ENCODE measurements at regions not wholly inside any gene's neighbourhood (a gene's known extent, or its start where the extent isn't known, plus 50 kb on each side); places are given as distances from the start of the nearest gene placed in this dataset.
A peak's percentile ranks its signal among the peaks of the same experiment; 100 is the strongest.

- no peaks in the 10 kb centered on the region for H3K4me1 ChIP-seq (ENCODE audit: control insufficient read depth in 1 of 2, insufficient read depth in 2 of 2, low read length in 2 of 2)
These were observed 55.3 kb upstream of the ACSS3 start for GRCh38 chr12:81022531-81022930.

GRCh38 chr12:81021834-81022233 is 56.0 kb upstream of the ACSS3 start:
- DNase-seq: no peak
- no peak for ATAC-seq (ENCODE audit: low FRiP score)
- Histone ChIP-seq H3K4me3 (ENCODE audit: low read length in 2 of 2) (no peak overlapping the region), H3K9me3 (ENCODE audit: control insufficient read depth, low read length) (no peaks in the 10 kb centered on the region), H3K27ac (ENCODE audit: low read depth in 1 of 2, low read length in 2 of 2) (no peak overlapping the region), H3K36me3 (ENCODE audit: control insufficient read depth in 1 of 2, insufficient read depth in 2 of 2, low read length in 1 of 2) (no peaks in the 10 kb centered on the region), H3K27me3 (ENCODE audit: control insufficient read depth in 1 of 2, insufficient read depth in 2 of 2, low read length in 1 of 2) (no peaks in the 10 kb centered on the region), H3K4me1 (ENCODE audit: control insufficient read depth in 1 of 2, insufficient read depth in 2 of 2, low read length in 2 of 2) (no peaks in the 10 kb centered on the region)
- 57 to 61% methylated on average over 1 of the region's 1 CpG for WGBS, 2 donors
- intact Hi-C loops (cut with DNase I): no loop called here

More at GRCh38 chr12:81022531-81022930, 55.3 kb upstream of the ACSS3 start:
- H3K4me3 ChIP-seq (ENCODE audit: low read length in 2 of 2): no peak overlapping the region
- WGBS, 2 donors: 0 to 8% methylated on average over 1 of the region's 1 CpG
- H3K27ac ChIP-seq (ENCODE audit: low read depth in 1 of 2, low read length in 2 of 2): no peak overlapping the region
- ATAC-seq (ENCODE audit: low FRiP score) (peak; percentile 64), DNase-seq (no peak)
- H3K9me3 ChIP-seq (ENCODE audit: control insufficient read depth, low read length): no peaks in the 10 kb centered on the region
- H3K36me3 ChIP-seq (ENCODE audit: control insufficient read depth in 1 of 2, insufficient read depth in 2 of 2, low read length in 1 of 2): no peaks in the 10 kb centered on the region
- no peaks in the 10 kb centered on the region for H3K27me3 ChIP-seq (ENCODE audit: control insufficient read depth in 1 of 2, insufficient read depth in 2 of 2, low read length in 1 of 2)
- intact Hi-C loops (cut with DNase I): no loop called here

- intact Hi-C loops (cut with DNase I): no loop called here
- Histone ChIP-seq H3K36me3 (ENCODE audit: control insufficient read depth in 1 of 2, insufficient read depth in 2 of 2, low read length in 1 of 2) (no peaks in the 10 kb centered on the region), H3K27me3 (ENCODE audit: control insufficient read depth in 1 of 2, insufficient read depth in 2 of 2, low read length in 1 of 2) (no peaks in the 10 kb centered on the region), H3K4me3 (ENCODE audit: low read length in 2 of 2) (no peak overlapping the region), H3K4me1 (ENCODE audit: control insufficient read depth in 1 of 2, insufficient read depth in 2 of 2, low read length in 2 of 2) (no peaks in the 10 kb centered on the region), H3K9me3 (ENCODE audit: control insufficient read depth, low read length) (no peaks in the 10 kb centered on the region), H3K27ac (ENCODE audit: low read depth in 1 of 2, low read length in 2 of 2) (no peak overlapping the region)
- 43 to 50% methylated on average over 3 of the region's 3 CpGs for WGBS, 2 donors
- ATAC-seq (ENCODE audit: low FRiP score): no peak
- no peak for DNase-seq
These were observed 56.6 kb upstream of the ACSS3 start for GRCh38 chr12:81021131-81021748.

GRCh38 chr12:81017792-81018191 is 60.1 kb upstream of the ACSS3 start:
- 84 to 89% methylated on average over 3 of the region's 3 CpGs for WGBS, 2 donors
- ATAC-seq (ENCODE audit: low FRiP score): no peak
- intact Hi-C loops (cut with DNase I): no loop called here
- Histone ChIP-seq H3K36me3 (ENCODE audit: control insufficient read depth in 1 of 2, insufficient read depth in 2 of 2, low read length in 1 of 2) (no peaks in the 10 kb centered on the region), H3K9me3 (ENCODE audit: control insufficient read depth, low read length) (no peaks in the 10 kb centered on the region), H3K27me3 (ENCODE audit: control insufficient read depth in 1 of 2, insufficient read depth in 2 of 2, low read length in 1 of 2) (peaks cover 0 to 2% of the 10 kb centered on the region in 2 donors), H3K27ac (ENCODE audit: low read depth in 1 of 2, low read length in 2 of 2) (no peak overlapping the region), H3K4me3 (ENCODE audit: low read length in 2 of 2) (no peak overlapping the region), H3K4me1 (ENCODE audit: control insufficient read depth in 1 of 2, insufficient read depth in 2 of 2, low read length in 2 of 2) (no peaks in the 10 kb centered on the region)
- DNase-seq: no peak

GRCh38 chr12:81015510-81015909 is 62.4 kb upstream of the ACSS3 start:
- WGBS, 2 donors: 63 to 72% methylated on average over 6 of the region's 6 CpGs

GRCh38 chr12:81010641-81011040 is 67.2 kb upstream of the ACSS3 start:
- 41 to 52% methylated on average over 1 of the region's 1 CpG for WGBS, 2 donors
- no peaks in the 10 kb centered on the region for H3K9me3 ChIP-seq (ENCODE audit: control insufficient read depth, low read length)
- H3K27me3 ChIP-seq (ENCODE audit: control insufficient read depth in 1 of 2, insufficient read depth in 2 of 2, low read length in 1 of 2): peaks cover 0 to 2% of the 10 kb centered on the region in 2 donors
- no peak overlapping the region for H3K4me3 ChIP-seq (ENCODE audit: low read length in 2 of 2)
- H3K4me1 ChIP-seq (ENCODE audit: control insufficient read depth in 1 of 2, insufficient read depth in 2 of 2, low read length in 2 of 2): no peaks in the 10 kb centered on the region
- H3K27ac ChIP-seq (ENCODE audit: low read depth in 1 of 2, low read length in 2 of 2): no peak overlapping the region
- intact Hi-C loops (cut with DNase I): no loop called here
- no peak for ATAC-seq (ENCODE audit: low FRiP score)
- no peak for DNase-seq
- no peaks in the 10 kb centered on the region for H3K36me3 ChIP-seq (ENCODE audit: control insufficient read depth in 1 of 2, insufficient read depth in 2 of 2, low read length in 1 of 2)

More at GRCh38 chr12:81015510-81015909, 62.4 kb upstream of the ACSS3 start:
- H3K27me3 ChIP-seq (ENCODE audit: control insufficient read depth in 1 of 2, insufficient read depth in 2 of 2, low read length in 1 of 2): peaks cover 0 to 2% of the 10 kb centered on the region in 2 donors
- no peak overlapping the region for H3K4me3 ChIP-seq (ENCODE audit: low read length in 2 of 2)
- H3K9me3 ChIP-seq (ENCODE audit: control insufficient read depth, low read length): no peaks in the 10 kb centered on the region
- no peak overlapping the region for H3K27ac ChIP-seq (ENCODE audit: low read depth in 1 of 2, low read length in 2 of 2)
- intact Hi-C loops (cut with DNase I): no loop called here
- no peaks in the 10 kb centered on the region for H3K36me3 ChIP-seq (ENCODE audit: control insufficient read depth in 1 of 2, insufficient read depth in 2 of 2, low read length in 1 of 2)
- H3K4me1 ChIP-seq (ENCODE audit: control insufficient read depth in 1 of 2, insufficient read depth in 2 of 2, low read length in 2 of 2): no peaks in the 10 kb centered on the region
- ATAC-seq (ENCODE audit: low FRiP score) (no peak), DNase-seq (no peak)

- WGBS, 2 donors: 48 to 53% methylated on average over 2 of the region's 2 CpGs
- intact Hi-C loops (cut with DNase I): no loop called here
These were observed 67.9 kb upstream of the LIN7A start for GRCh38 chr12:81005606-81006005.

GRCh38 chr12:81000831-81001230 is 63.1 kb upstream of the LIN7A start:
- no peak for DNase-seq
- no peak for ATAC-seq (ENCODE audit: low FRiP score)
- Histone ChIP-seq H3K4me1 (ENCODE audit: control insufficient read depth in 1 of 2, insufficient read depth in 2 of 2, low read length in 2 of 2) (no peaks in the 10 kb centered on the region), H3K27ac (ENCODE audit: low read depth in 1 of 2, low read length in 2 of 2) (no peak overlapping the region), H3K4me3 (ENCODE audit: low read length in 2 of 2) (no peak overlapping the region), H3K27me3 (ENCODE audit: control insufficient read depth in 1 of 2, insufficient read depth in 2 of 2, low read length in 1 of 2) (no peaks in the 10 kb centered on the region), H3K36me3 (ENCODE audit: control insufficient read depth in 1 of 2, insufficient read depth in 2 of 2, low read length in 1 of 2) (no peaks in the 10 kb centered on the region), H3K9me3 (ENCODE audit: control insufficient read depth, low read length) (no peaks in the 10 kb centered on the region)
- intact Hi-C loops (cut with DNase I): no loop called here

More at GRCh38 chr12:81005606-81006005, 67.9 kb upstream of the LIN7A start:
- DNase-seq (no peak), ATAC-seq (ENCODE audit: low FRiP score) (no peak)
- H3K36me3 ChIP-seq (ENCODE audit: control insufficient read depth in 1 of 2, insufficient read depth in 2 of 2, low read length in 1 of 2): no peaks in the 10 kb centered on the region
- no peaks in the 10 kb centered on the region for H3K9me3 ChIP-seq (ENCODE audit: control insufficient read depth, low read length)
- no peaks in the 10 kb centered on the region for H3K4me1 ChIP-seq (ENCODE audit: control insufficient read depth in 1 of 2, insufficient read depth in 2 of 2, low read length in 2 of 2)
- no peaks in the 10 kb centered on the region for H3K27me3 ChIP-seq (ENCODE audit: control insufficient read depth in 1 of 2, insufficient read depth in 2 of 2, low read length in 1 of 2)
- H3K27ac ChIP-seq (ENCODE audit: low read depth in 1 of 2, low read length in 2 of 2): no peak overlapping the region
- H3K4me3 ChIP-seq (ENCODE audit: low read length in 2 of 2): no peak overlapping the region

GRCh38 chr12:80988986-80989385 is 51.3 kb upstream of the LIN7A start:
- Histone ChIP-seq H3K27me3 (ENCODE audit: control insufficient read depth in 1 of 2, insufficient read depth in 2 of 2, low read length in 1 of 2) (no peaks in the 10 kb centered on the region), H3K27ac (ENCODE audit: low read depth in 1 of 2, low read length in 2 of 2) (no peak overlapping the region), H3K4me3 (ENCODE audit: low read length in 2 of 2) (no peak overlapping the region), H3K9me3 (ENCODE audit: control insufficient read depth, low read length) (no peaks in the 10 kb centered on the region), H3K4me1 (ENCODE audit: control insufficient read depth in 1 of 2, insufficient read depth in 2 of 2, low read length in 2 of 2) (no peaks in the 10 kb centered on the region), H3K36me3 (ENCODE audit: control insufficient read depth in 1 of 2, insufficient read depth in 2 of 2, low read length in 1 of 2) (no peaks in the 10 kb centered on the region)
- ATAC-seq (ENCODE audit: low FRiP score) (no peak), DNase-seq (no peak)
- WGBS, 2 donors: 28 to 31% methylated on average over 3 of the region's 3 CpGs
- intact Hi-C loops (cut with DNase I): no loop called here

All from aorta (tissue), 5 donors.